C4-2B (cell line): ENCODE measurements at regions not wholly inside any gene's neighbourhood (a gene's known extent, or its start where the extent isn't known, plus 50 kb on each side); places are given as distances from the start of the nearest gene placed in this dataset.

Experiments used
- H3K27ac ChIP-seq: fragments of 450-650 bp; 2 replicates; pipeline ENCODE4 v1.5.1; 2017
- CTCF ChIP-seq: fragments of 450-650 bp; conservative IDR thresholded peaks from 2 replicates; pipeline ENCODE4 v1.5.1; 2017; ENCODE audit warnings: mild to moderate bottlenecking
- ZFX ChIP-seq: fragments of 450-650 bp; IDR thresholded peaks from 2 replicates; pipeline ENCODE4 v1.6.1; 2017

DNA sequence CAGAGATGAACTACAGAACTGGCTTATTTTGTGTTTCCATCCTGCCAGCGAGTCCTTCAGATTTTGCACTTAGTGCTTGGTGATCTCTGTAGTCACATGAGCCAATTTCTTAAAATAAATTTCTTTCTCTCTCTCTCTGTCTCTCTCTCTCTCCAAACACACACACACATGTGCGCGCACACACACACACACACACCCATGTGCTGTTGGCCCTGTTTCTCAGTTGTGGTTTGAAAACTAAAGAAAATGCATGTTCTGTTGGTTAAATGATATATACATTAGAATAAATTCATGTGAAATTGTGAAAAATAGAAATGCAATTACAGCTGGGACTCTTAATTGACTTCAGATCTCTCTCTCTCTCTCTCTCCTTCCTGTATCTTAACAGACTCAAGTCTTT is 399.3 kb downstream of the FAT4 start:
- no peak overlapping the region for H3K27ac ChIP-seq
- no peak for TF ChIP-seq CTCF

DNA sequence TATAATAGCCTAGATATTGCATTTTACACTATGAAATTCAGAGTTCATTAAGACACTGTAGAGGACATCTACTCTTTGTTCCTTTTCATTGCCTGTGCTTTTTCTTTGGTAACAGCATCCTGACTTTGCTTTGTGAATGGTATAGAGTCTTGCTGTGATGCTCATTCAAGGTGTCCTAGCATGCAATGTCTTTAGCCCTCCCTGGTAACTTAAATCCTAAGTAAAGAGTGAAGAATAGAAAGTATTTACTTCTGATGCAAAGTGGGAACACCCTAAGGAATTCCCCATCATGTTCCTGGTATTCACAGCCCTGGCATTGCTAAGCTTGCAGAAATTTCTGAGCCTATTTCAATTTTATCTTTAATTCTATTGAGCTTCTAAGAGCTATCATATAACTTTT is 400.1 kb downstream of the FAT4 start:
- no peak overlapping the region for H3K27ac ChIP-seq
- no peak for TF ChIP-seq CTCF

DNA sequence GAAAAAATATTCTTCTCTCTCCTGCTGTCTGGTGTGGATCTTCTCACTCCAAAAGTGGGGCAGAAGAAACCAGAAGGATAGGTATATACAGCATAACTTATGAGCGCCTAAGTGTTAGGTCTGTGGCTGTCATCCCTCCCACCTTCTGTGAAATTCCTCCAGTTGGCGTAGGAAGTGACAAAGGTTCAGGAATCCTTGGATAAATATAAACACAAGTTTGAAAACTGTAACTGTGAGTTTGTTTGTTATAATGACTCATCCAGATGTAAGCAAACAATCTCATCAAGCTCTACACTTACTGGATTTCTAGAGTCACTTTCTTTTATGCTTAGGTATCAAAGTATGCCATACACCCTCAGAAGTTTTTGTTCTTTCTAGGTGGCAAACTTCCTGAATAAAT is 405.2 kb downstream of the FAT4 start:
- H3K27ac ChIP-seq = no peak overlapping the region
- TF ChIP-seq ZFX (no peak), CTCF (no peak)

- no peak overlapping the region for H3K27ac ChIP-seq
- TF ChIP-seq CTCF (no peak), ZFX (no peak)
Measured at GRCh38 chr4:125722009-125722408, 407.3 kb downstream of the FAT4 start.

DNA sequence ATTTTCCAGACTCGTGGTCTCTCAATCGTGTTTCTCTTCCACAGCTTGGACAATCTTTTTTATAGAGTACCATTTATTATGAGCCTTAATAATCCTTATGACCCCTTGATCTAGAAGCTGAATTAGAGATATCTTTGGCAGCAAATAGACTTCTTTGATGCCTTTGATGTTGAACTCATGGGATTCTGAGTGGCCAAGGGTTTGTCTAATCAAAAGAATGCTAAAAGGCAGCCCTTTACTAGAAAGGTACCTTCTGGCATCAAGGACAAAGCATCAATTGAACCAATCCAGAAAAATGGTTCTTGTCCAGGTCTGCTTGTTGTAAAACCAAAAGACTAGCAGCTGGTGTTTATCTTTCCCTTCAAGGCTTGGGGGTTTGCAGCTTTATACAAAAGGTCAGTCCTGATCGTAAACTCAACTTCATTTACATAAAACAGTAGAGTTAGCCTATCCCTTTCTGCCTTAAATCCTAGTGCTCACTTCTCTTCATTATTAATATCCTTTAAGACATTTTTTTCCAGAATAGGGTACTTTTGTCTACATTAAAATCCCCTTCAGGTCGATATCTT is 411.3 kb downstream of the FAT4 start:
- H3K27ac ChIP-seq = no peak overlapping the region
- TF ChIP-seq CTCF = no peak
- TF ChIP-seq ZFX = no peak

GRCh38 chr4:125727931-125728330 is 413.2 kb downstream of the FAT4 start:
- TF ChIP-seq ZFX = no peak
- no peak for TF ChIP-seq CTCF
- H3K27ac ChIP-seq = no peak overlapping the region

- no peak overlapping the region for H3K27ac ChIP-seq
- no peak for TF ChIP-seq CTCF
- no peak for TF ChIP-seq ZFX
Measured at GRCh38 chr4:125728568-125728967, 413.8 kb downstream of the FAT4 start.
